ENCODE measurements at regions not wholly inside any gene's neighbourhood (a gene's known extent, or its start where the extent isn't known, plus 50 kb on each side); places are given as distances from the start of the nearest gene placed in this dataset.

DNA sequence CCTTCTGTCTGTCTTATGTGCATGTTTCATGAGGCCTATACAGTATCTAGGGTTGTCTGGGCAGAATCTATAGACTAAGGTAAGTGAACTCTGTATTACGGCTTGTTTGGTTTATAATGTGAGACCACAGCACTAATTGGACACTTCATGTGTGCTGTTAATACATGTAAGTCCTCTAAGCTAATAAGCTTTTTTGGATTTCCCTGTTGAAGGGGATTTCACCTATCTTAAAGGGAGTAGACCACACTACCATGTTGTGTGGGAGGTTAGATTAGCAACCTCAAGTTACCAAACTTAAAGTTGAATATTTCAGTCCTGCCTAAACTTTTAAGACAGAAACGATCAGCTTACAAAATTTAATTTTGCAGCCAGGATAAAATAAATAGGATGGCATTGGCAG, 189.8 kb upstream of the GOLIM4 start:
- TF ChIP-seq, protein P1, sequence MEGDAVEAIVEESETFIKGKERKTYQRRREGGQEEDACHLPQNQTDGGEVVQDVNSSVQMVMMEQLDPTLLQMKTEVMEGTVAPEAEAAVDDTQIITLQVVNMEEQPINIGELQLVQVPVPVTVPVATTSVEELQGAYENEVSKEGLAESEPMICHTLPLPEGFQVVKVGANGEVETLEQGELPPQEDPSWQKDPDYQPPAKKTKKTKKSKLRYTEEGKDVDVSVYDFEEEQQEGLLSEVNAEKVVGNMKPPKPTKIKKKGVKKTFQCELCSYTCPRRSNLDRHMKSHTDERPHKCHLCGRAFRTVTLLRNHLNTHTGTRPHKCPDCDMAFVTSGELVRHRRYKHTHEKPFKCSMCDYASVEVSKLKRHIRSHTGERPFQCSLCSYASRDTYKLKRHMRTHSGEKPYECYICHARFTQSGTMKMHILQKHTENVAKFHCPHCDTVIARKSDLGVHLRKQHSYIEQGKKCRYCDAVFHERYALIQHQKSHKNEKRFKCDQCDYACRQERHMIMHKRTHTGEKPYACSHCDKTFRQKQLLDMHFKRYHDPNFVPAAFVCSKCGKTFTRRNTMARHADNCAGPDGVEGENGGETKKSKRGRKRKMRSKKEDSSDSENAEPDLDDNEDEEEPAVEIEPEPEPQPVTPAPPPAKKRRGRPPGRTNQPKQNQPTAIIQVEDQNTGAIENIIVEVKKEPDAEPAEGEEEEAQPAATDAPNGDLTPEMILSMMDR (IDR thresholded peaks at IDR 0.05; ENCODE audit: insufficient read depth, low read length), result no peak
- no peak for TF ChIP-seq POLR2AphosphoS5 (IDR thresholded peaks at IDR 0.05; ENCODE audit: low read depth)

Data from HL-60 (cell line).